H9 (cell line): ENCODE measurements at regions not wholly inside any gene's neighbourhood (a gene's known extent, or its start where the extent isn't known, plus 50 kb on each side); places are given as distances from the start of the nearest gene placed in this dataset.

Experiments
- DNase-seq: peaks from one replicate; pipeline ENCODE4 v3.0.0-alpha.2; 2017
- H2AFZ ChIP-seq: one replicate; pipeline ENCODE4 v1.6.1; 2013; ENCODE audit warnings: mild to moderate bottlenecking, low read length, control low read depth, moderate library complexity
- H2AK5ac ChIP-seq: 2 replicates; pipeline ENCODE4 v1.6.1; 2013; ENCODE audit warnings: low read length, control low read depth, mixed read lengths; ENCODE audit not compliant: insufficient read length
- H2BK120ac ChIP-seq: one replicate; pipeline ENCODE4 v1.6.1; 2013; ENCODE audit warnings: low read depth, mild to moderate bottlenecking, low read length, control low read depth, inconsistent platforms; ENCODE audit not compliant: poor library complexity, severe bottlenecking
- H2BK12ac ChIP-seq: 2 replicates; pipeline ENCODE4 v1.6.1; 2013; ENCODE audit warnings: low read length, control low read depth, mixed read lengths, low read depth; ENCODE audit not compliant: insufficient read length
- H2BK15ac ChIP-seq: 2 replicates; pipeline ENCODE4 v1.6.1; 2013; ENCODE audit warnings: low read depth, low read length, control low read depth
- H2BK20ac ChIP-seq: one replicate; pipeline ENCODE4 v1.6.1; 2013; ENCODE audit warnings: low read depth, mild to moderate bottlenecking, low read length, control low read depth, inconsistent platforms; ENCODE audit not compliant: poor library complexity, severe bottlenecking
- H2BK5ac ChIP-seq: 2 replicates; pipeline ENCODE4 v1.6.1; 2013; ENCODE audit warnings: low read length, control low read depth, mixed read lengths; ENCODE audit not compliant: insufficient read length
- H3K14ac ChIP-seq: 2 replicates; pipeline ENCODE4 v1.6.1; 2013; ENCODE audit warnings: low read length, control low read depth; ENCODE audit not compliant: insufficient read depth
- H3K18ac ChIP-seq: 2 replicates; pipeline ENCODE4 v1.6.1; 2013; ENCODE audit warnings: low read depth, mild to moderate bottlenecking, mixed read lengths, low read length, control low read depth; ENCODE audit not compliant: insufficient read length
- H3K23ac ChIP-seq: 2 replicates; pipeline ENCODE4 v1.6.1; 2013; ENCODE audit warnings: low read length, control low read depth, mixed read lengths, low read depth; ENCODE audit not compliant: insufficient read length
- H3K23me2 ChIP-seq: 2 replicates; pipeline ENCODE4 v1.6.1; 2013; ENCODE audit warnings: low read depth, mild to moderate bottlenecking, mixed read lengths, low read length, control low read depth; ENCODE audit not compliant: insufficient read length, poor library complexity, severe bottlenecking
- H3K27ac ChIP-seq: 2 replicates; pipeline ENCODE4 v1.5.1; 2013; ENCODE audit warnings: low read length, control low read depth, mixed read lengths, low read depth; ENCODE audit not compliant: insufficient read length
- H3K27me3 ChIP-seq: 2 replicates; pipeline ENCODE4 v1.6.1; 2013; ENCODE audit warnings: low read length, control low read depth, inconsistent platforms; ENCODE audit not compliant: insufficient read depth
- H3K4ac ChIP-seq: 2 replicates; pipeline ENCODE4 v1.6.1; 2013; ENCODE audit warnings: low read depth, mild to moderate bottlenecking, control low read depth, inconsistent platforms, low read length, moderate library complexity
- H3K4me1 ChIP-seq: 2 replicates; pipeline ENCODE4 v1.6.1; 2013; ENCODE audit warnings: low read length, control low read depth, inconsistent platforms; ENCODE audit not compliant: insufficient read depth
- H3K4me2 ChIP-seq: 2 replicates; pipeline ENCODE4 v1.6.1; 2013; ENCODE audit warnings: low read length, control low read depth, mixed read lengths; ENCODE audit not compliant: insufficient read length, insufficient read depth
- H3K56ac ChIP-seq: 2 replicates; pipeline ENCODE4 v1.6.1; 2013; ENCODE audit warnings: low read depth, mild to moderate bottlenecking, mixed read lengths, low read length, control low read depth; ENCODE audit not compliant: insufficient read length
- H3K79me1 ChIP-seq: 2 replicates; pipeline ENCODE4 v1.6.1; 2013; ENCODE audit warnings: low read depth, mild to moderate bottlenecking, moderate library complexity, low read length, control low read depth, inconsistent platforms; ENCODE audit not compliant: insufficient read depth, poor library complexity, severe bottlenecking
- H3K79me2 ChIP-seq: 2 replicates; pipeline ENCODE4 v1.6.1; 2013; ENCODE audit warnings: low read length, control low read depth, inconsistent platforms; ENCODE audit not compliant: insufficient read depth
- H3K9ac ChIP-seq: 2 replicates; pipeline ENCODE4 v1.6.1; 2013; ENCODE audit warnings: low read length, control low read depth, mixed read lengths; ENCODE audit not compliant: insufficient read length; ENCODE audit errors: extremely low read depth
- H3K9me3 ChIP-seq: one replicate; pipeline ENCODE4 v1.6.1; 2013; ENCODE audit warnings: low read depth, low read length, inconsistent platforms; ENCODE audit not compliant: control insufficient read depth
- H3T11ph ChIP-seq: one replicate; pipeline ENCODE4 v1.6.1; 2013; ENCODE audit warnings: mild to moderate bottlenecking, low read length, control low read depth, inconsistent platforms
- H4K20me1 ChIP-seq: one replicate; pipeline ENCODE4 v1.6.1; 2013; ENCODE audit not compliant: control insufficient read depth, insufficient read length, insufficient read depth
- H4K5ac ChIP-seq: 2 replicates; pipeline ENCODE4 v1.6.1; 2013; ENCODE audit warnings: low read depth, mild to moderate bottlenecking, mixed read lengths, low read length, control low read depth; ENCODE audit not compliant: insufficient read length
- H4K8ac ChIP-seq: replicated peaks from 2 replicates; pipeline ENCODE4 v1.6.1; 2013; ENCODE audit warnings: low read length, control low read depth, mixed read lengths, low read depth; ENCODE audit not compliant: insufficient read length
- H4K91ac ChIP-seq: 2 replicates; pipeline ENCODE4 v1.6.1; 2013; ENCODE audit warnings: low read depth, mild to moderate bottlenecking, moderate library complexity, mixed read lengths, low read length, control low read depth; ENCODE audit not compliant: insufficient read length
- H3K27ac Mint-ChIP-seq, 3 experiments: 2 replicates in 2 of 3; 3 replicates in 1 of 3; pipeline ENCODE4 v1.8.0; 2020 to 2021; ENCODE audit warnings: mixed read lengths in 3 of 3, mild to moderate bottlenecking in 1 of 3, moderate library complexity in 1 of 3
- H3K27me3 Mint-ChIP-seq: 2 replicates; pipeline ENCODE4 v1.8.0; 2021; ENCODE audit warnings: low read depth, mild to moderate bottlenecking, moderate library complexity, mixed read lengths
- H3K36me3 Mint-ChIP-seq, 3 experiments: 2 replicates in 2 of 3; 3 replicates in 1 of 3; pipeline ENCODE4 v1.8.0; 2020 to 2021; ENCODE audit warnings: low read depth in 3 of 3, mixed read lengths in 3 of 3; ENCODE audit not compliant: insufficient read depth in 1 of 3
- H3K4me1 Mint-ChIP-seq, 2 experiments: 2 replicates each; pipeline ENCODE4 v1.8.0; 2020; ENCODE audit warnings: mixed read lengths in 2 of 2
- H3K4me3 Mint-ChIP-seq, 2 experiments: 2 replicates in 1 of 2; 3 replicates in 1 of 2; pipeline ENCODE4 v1.8.0; 2020 to 2021; ENCODE audit warnings: mild to moderate bottlenecking in 2 of 2, mixed read lengths in 2 of 2, moderate library complexity in 1 of 2
- H3K9me3 Mint-ChIP-seq, 2 experiments: 2 replicates in 1 of 2; 3 replicates in 1 of 2; pipeline ENCODE4 v1.8.0; 2020; ENCODE audit warnings: mild to moderate bottlenecking in 2 of 2, mixed read lengths in 2 of 2, moderate library complexity in 1 of 2
- WGBS: extraction: QIAGEN DNeasy Blood & Tissue Kit; methylation state at CpG from one replicate; pipeline ENCODE4 v1.1.7; 2013; ENCODE audit warnings: missing lambda C conversion rate, low lambda C conversion rate, mixed read lengths; ENCODE audit not compliant: insufficient read length; ENCODE audit errors: extremely low coverage; 5-methylcytosine and 5-hydroxymethylcytosine counted together
- TF ChIP-seq, protein P1 (sequence below): fragments of 200-600 bp; sonication (generic); conservative IDR thresholded peaks from 3 replicates; pipeline ENCODE4 v1.8.0; 2021; ENCODE audit warnings: antibody characterized with exemption, mild to moderate bottlenecking

DNA sequence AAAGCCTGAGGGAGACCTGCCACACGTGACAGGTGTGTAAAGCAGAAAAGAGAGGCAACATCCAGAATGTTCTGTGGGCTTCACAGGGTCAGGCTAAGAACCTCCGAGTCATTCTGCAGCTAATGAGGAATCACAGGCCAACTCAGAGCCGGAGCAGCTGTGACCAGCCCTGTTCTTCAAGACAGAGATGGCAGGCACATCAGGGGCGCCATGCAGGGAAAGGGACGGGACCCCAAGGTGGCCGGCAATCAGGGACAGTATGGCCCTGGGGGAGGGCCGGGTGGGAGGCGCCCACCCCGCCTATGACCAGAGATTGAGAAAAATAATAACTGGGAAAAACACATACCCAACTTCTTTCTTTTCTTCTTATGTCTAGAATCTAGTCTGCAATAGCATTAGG lies 316.7 kb upstream of the SALL3 start:
- no peak overlapping the region for H2AK5ac ChIP-seq
- H3K23me2 ChIP-seq = no peaks in the 10 kb centered on the region
- no peak overlapping the region for H2BK15ac ChIP-seq
- no peak overlapping the region for H3K27ac ChIP-seq
- TF ChIP-seq, protein P1, sequence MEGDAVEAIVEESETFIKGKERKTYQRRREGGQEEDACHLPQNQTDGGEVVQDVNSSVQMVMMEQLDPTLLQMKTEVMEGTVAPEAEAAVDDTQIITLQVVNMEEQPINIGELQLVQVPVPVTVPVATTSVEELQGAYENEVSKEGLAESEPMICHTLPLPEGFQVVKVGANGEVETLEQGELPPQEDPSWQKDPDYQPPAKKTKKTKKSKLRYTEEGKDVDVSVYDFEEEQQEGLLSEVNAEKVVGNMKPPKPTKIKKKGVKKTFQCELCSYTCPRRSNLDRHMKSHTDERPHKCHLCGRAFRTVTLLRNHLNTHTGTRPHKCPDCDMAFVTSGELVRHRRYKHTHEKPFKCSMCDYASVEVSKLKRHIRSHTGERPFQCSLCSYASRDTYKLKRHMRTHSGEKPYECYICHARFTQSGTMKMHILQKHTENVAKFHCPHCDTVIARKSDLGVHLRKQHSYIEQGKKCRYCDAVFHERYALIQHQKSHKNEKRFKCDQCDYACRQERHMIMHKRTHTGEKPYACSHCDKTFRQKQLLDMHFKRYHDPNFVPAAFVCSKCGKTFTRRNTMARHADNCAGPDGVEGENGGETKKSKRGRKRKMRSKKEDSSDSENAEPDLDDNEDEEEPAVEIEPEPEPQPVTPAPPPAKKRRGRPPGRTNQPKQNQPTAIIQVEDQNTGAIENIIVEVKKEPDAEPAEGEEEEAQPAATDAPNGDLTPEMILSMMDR = no peak
- no peak for DNase-seq
- H2BK120ac ChIP-seq = no peak overlapping the region
- H3K27me3 ChIP-seq = no peaks in the 10 kb centered on the region
- no peak overlapping the region for H4K8ac ChIP-seq
- H3K9ac ChIP-seq = no peak overlapping the region
- H3K4me1 ChIP-seq = no peaks in the 10 kb centered on the region
- H4K5ac ChIP-seq = no peak overlapping the region
- no peak overlapping the region for H2BK5ac ChIP-seq
- H3K79me2 ChIP-seq = no peaks in the 10 kb centered on the region
- no peak overlapping the region for H3K56ac ChIP-seq
- Mint-ChIP-seq H3K27me3 (peaks cover 10% of the 10 kb centered on the region; the same call in 1 of the 2 replicates), H3K27ac (no peak overlapping the region), H3K4me1 (no peaks in the 10 kb centered on the region), H3K36me3 (no peaks in the 10 kb centered on the region), H3K4me3 (no peak overlapping the region), H3K9me3 (no peaks in the 10 kb centered on the region; a peak in 1 of 5 replicates)
- H3K4ac ChIP-seq = no peak overlapping the region
- no peak overlapping the region for H3K18ac ChIP-seq
- H3K14ac ChIP-seq = no peak overlapping the region
- no peak overlapping the region for H2BK12ac ChIP-seq
- no peak overlapping the region for H3T11ph ChIP-seq
- no peak overlapping the region for H2BK20ac ChIP-seq
- no peaks in the 10 kb centered on the region for H3K9me3 ChIP-seq
- H3K79me1 ChIP-seq = no peaks in the 10 kb centered on the region
- H3K4me2 ChIP-seq = no peak overlapping the region
- no peak overlapping the region for H4K91ac ChIP-seq
- no peaks in the 10 kb centered on the region for H4K20me1 ChIP-seq
- WGBS = no CpG with 5 or more reads among the region's 9 CpGs
- H3K23ac ChIP-seq = no peak overlapping the region
- no peak overlapping the region for H2AFZ ChIP-seq
